Right lung (tissue), 2 donors: ENCODE measurements at regions not wholly inside any gene's neighbourhood (a gene's known extent, or its start where the extent isn't known, plus 50 kb on each side); places are given as distances from the start of the nearest gene placed in this dataset.

Experiments used
- DNase-seq, 2 donors: peaks; one replicate each; pipeline ENCODE4 v3.0.0-alpha.2; 2013

DNA sequence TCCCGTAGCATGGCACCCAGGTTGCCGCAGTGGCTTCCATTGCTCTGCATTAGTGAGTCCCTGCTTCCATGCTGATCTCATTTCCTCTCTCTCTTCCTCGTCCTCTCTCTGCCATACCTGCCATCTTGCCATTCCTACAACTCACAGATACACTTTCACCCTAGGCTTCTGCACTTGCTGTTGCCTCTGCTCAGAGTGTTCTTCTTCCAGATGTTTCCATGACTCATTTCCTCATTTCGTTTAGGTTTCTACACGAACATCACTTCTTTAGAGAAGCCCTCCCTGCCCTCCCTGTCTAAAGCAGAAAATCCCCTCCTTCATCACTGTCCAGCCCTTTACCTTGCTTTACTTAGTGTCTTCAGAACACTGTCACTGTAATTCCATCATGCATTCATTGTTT lies 115.2 kb upstream of the WWC1 start:
- no peak for DNase-seq

DNA sequence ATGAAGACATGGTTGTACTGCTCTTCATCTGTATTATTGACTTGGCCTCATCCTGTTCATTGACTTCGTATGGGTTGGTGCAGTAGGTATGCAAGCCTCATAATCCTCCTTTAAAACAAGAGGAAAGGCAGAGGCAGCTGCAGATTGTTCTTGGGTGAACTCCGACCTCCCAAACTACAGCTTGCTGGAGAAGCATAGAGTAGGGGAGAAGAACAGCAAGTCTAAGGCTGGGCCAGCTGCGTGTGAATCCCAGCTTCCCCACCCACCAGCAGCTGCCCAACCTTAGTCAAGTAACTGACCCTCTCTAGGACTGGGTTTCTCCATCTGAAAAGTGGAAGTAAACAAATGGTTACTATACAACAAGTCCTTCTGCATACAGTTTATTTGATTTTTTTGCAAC lies 114.5 kb upstream of the WWC1 start:
- DNase-seq, result no peak

DNA sequence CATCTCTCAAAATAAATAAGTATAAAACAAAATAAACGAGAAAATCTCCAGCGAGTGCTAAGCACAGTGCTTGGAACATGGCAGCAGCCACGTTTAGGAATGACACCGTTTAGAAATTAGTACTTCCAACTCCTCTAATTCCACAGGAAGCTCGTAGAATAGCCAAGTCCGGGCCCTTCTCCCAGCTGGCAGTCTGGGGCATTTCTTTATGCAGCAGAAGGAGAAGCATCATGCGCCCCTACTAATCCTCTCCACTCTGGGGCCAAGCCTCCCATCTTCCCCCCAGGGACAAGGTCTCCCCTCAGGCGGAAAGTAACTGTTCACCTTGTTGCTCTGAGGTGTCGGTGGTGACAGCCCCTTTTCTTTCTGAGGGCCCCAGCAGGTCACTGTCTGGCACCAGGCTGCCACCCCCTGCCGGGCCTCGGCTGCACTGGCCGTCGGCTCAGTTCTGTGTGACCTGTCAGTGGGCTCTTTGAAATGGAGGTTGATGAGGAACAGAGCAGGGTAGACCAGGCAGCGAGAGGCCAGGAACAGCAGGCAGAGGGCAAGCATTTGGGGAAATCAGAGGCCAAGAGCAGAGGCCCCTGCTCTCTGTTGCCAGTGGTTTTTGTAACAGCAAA lies 113.5 kb upstream of the WWC1 start:
- DNase-seq, result no peak

DNA sequence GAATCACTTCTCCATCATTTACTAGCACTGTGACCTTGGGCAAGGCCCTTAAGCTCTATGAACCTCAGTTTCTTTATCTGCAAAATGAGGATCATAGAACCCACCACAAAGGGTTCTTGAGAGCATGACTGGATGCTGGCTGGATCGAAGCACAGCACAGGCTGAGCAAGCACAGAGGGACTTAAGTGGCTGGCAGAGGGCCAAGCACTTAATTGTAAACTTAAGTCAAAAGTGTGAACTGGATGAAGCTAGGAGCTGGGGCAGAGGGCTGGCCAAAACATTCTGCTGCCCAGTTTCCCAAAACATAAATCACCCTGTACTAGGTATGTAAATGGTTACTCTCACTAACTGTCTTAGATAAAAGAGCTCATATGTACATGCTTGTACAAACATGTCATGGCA lies 112.3 kb upstream of the WWC1 start:
- peak; percentile 47 to 49 for DNase-seq

DNA sequence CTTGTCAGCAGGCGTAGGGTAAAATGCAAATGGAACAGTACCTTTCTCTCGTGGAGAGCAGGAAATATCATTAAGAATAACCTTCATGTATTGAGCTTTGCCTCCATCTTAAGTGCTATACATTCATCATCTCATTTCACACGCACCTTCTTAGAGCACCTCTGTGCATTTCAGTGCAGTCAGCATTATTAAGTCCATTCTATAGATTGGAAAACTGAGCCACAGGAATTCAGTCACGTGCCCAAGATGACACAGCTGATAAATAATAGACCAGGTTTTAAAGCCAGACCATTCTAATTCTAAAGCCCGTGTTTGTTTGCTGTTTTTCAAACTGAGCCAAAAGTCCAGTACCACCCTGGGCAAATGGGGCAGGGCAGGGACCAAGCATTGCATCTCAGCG lies 109.2 kb upstream of the WWC1 start:
- DNase-seq, result no peak

DNA sequence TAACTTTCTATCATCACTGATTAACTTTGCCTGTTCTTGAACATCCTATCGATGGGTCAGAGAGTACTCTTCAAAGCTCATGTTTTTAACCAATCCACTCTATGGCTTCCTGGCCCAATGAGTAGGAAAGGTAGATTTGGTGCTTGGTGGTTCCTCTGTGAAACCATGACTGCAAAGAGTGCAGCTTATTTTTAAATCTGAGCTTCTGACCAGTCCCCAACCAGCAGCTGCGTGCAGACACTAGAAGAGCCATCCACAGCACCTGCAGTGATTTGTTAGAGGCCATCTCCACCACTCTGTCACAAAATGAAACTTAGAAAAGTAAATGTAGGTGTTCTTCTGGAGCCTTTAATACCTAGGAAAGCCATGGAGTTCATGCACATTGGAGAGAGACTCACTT lies 107.3 kb upstream of the WWC1 start:
- DNase-seq, result no peak

DNA sequence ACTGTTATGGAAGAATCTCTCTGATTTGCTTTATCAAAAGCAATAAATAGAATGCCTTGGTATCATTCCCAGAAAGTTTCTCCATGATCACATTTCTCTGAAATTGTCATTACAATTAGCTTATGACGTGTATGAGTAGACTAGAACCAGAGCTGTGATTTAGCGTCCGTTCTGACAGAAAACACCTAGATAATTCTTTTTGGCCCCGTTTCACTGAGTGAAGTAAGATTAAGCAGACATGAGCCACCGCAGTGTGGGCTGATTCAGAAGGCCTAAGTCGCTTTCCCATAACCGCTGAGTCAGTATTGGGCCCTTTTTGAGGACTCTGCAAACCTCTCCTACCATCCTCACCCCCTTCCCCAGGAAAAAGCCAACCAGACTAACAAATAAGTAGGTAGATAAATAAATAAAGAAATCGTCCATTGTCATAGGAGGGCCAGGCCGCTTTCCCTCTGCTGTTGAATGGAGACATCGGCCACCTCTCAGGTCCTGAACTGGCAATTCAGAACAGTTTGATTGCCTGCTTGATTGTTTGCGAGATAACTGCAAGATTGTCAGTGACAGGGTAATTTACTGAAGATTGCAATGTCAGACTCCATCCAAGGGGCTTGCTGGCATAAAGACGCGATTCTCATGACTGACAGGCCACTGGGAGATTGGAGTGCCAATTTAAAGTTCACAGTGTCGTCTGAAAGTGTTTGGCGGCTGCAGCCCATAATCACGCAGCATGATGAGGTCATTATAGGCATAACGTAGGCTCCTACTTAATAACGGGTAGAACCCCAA lies 105.0 kb upstream of the WWC1 start:
- no peak for DNase-seq

DNA sequence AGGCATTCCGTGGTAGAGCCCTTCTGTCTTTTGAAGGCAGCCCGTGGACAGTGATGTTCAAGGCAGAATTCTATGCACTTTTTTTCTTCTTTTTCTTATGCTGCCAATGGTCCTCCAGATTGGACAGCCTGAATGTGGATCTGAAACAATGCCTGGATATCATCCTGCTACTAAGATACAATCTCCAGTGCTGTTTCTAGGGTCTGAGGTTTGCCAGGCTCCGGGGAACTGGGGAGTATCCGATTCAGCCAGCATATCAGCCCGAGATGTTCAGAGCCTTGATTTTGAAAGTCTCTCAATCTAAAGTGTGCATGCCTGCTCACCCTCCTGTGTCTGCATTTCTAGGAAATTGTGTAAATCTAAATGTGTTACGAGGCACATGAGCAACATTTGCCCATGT lies 103.8 kb upstream of the WWC1 start:
- no peak for DNase-seq

DNA sequence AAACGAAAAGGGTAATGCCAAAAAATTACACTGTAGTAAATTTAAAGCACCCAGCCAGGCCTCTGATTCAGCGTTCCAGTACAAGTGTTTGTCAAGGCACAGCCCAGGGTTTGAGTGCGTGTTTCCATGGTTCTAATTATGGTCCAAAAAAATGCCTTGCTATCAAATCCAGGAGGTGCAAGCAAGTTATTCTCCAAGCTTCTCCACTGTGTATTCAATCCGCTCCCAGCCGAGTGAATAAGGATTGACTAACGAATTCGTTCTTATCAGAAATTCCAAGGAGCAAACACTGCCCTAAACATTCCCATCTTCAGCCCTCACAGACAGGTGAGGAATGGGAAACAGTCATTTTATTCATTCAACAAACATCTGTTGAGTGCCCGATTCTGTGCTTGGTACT lies 103.3 kb upstream of the WWC1 start:
- DNase-seq, result no peak

DNA sequence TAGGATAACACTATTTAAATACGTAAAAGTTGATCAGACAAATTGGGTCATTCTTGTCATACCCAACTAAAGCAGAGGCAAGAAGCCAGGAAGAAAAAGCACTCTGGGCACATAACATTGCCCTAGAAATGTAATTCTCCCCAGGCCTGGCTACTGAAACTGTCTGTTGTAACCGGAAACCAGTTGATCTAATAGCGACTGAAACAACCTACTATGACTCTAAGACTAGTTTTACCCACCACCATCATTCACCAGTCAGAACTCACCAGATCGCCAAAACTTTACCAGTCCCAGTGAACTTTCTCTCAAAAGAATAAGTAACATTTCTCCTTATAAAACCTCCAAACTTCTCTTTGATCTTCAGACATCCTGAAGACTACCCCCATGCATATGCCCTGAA lies 99.3 kb upstream of the WWC1 start:
- DNase-seq, result no peak

DNA sequence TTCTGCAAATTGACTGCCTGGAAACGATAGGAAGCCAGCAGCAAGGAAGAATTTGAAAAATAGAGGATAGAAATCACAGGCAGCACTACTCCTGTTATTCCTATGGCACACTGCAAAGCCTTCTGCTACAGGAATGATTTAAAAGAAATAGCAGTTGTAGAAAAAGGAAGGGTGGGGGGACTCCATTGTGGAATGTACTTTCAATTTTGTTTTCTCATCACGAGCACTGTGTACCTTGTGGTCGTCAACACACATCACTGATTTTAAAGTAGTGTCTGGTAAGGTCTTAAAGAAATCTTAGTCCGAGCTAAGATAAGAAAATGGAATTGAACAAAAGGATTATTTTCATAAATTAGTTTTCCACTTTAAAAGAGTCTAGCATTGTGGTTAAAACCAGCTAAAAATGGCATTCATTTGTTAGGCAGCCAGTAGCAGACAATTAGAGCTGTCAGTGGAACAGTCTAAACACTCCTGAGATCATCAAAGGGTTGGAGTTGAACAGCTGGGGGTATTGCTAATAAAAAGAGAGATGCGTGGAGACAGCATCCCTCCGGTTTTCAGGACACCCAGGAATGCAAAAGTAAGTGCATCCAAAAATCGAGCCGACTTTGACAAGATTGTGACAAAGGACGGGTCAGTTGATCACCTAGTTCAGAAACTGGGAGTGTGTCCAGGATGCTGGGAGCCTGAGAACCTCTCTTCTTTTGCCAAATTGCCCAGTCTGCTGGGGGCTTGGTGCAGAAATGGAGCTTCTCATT lies 97.8 kb upstream of the WWC1 start:
- DNase-seq, result no peak

DNA sequence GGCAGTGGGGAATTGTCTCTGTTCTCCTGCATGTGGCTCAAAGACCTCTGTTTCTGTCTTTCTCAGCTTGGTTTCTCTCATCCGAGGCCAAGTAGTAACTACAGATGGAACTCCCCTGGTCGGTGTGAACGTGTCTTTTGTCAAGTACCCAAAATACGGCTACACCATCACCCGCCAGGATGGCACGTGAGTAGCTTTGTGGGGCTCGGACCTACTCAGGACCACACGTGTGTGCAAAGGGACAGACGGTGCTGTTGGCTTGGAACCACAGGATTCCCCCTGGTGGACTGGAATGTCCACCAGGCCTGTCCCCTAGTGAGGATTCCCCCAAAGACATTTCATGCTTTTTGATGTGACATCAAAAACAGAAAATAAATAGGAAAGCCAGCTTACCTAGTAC lies 96.3 kb upstream of the WWC1 start:
- DNase-seq, result no peak

DNA sequence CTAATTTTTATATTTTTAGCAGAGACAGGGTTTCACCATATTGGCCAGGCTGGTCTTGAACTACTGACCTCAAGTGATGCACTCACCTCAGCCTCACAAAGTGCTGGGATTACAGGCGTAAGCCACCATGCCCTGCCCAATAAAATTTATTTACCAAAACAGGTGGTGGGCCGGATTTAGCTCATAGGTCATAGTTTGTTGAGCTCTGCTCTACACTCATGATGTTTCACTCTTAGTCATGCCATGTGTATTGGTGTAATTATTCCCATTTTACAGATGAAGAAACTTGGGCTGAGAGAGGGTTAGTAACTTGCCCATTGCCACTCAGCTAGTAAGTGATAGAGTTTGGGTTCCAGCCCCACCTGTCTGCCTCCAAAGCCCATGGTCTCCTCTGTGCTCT lies 93.1 kb upstream of the WWC1 start:
- no peak for DNase-seq

DNA sequence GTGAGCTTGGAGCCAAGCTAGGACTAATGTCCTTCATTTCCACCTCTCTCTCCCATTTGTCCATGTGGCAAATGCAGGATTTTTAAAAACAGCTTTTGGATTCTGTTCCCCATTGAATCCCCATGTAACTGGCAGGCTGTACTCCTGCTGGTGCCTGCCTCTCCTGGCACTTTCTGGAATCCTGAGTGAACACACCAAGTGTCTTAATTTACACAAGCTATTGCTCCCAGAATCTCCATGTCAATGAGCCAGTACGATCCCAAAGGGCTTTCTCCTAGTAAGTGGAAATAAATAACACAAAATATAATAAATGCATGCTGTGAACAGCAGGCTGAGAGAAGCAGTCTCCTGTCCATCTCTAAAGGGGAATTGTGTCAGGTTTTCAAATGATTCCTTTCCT lies 88.4 kb upstream of the WWC1 start:
- DNase-seq, result no peak

DNA sequence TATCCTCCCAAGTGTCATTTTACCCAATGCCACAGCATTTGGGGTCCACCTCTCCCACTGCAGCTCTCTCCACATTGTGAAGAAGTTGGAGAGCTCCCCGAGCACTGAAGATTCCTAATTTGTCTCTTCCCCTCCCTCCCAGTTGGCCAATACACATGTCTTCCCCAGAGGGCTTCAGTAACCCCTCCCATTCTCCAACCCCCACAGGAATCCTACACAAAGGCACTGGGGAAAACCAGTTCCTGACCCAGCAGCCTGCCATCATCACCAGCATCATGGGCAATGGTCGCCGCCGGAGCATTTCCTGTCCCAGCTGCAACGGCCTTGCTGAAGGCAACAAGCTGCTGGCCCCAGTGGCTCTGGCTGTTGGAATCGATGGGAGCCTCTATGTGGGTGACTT lies 87.3 kb upstream of the WWC1 start:
- no peak for DNase-seq

DNA sequence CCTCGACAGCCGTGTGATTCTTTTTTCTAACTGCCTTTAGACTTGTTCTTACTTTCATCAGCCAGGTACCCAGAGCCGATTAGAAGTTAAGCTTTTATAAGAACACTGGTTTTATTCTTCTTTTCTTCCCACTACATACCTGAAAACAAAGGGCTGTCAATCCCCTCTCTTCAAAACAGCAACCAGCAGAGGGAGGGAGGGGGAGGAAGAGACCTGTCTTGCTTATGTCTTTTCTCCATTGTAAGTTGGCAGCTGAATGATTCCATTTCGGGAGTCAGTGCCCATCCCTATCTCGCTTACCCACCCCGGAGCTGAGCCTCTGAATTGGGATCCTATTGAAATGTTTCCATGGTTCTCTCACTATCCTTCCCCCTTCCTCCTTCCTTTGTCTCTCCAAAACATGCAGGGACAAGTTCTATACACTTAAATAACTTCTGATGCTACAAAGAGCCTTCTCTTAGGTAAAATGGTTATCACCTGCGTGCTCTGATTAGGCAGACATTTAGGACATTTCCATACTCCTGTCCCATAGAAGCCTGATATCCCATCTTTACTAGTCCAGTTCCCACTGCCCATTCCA lies 83.9 kb upstream of the WWC1 start:
- DNase-seq, result no peak

DNA sequence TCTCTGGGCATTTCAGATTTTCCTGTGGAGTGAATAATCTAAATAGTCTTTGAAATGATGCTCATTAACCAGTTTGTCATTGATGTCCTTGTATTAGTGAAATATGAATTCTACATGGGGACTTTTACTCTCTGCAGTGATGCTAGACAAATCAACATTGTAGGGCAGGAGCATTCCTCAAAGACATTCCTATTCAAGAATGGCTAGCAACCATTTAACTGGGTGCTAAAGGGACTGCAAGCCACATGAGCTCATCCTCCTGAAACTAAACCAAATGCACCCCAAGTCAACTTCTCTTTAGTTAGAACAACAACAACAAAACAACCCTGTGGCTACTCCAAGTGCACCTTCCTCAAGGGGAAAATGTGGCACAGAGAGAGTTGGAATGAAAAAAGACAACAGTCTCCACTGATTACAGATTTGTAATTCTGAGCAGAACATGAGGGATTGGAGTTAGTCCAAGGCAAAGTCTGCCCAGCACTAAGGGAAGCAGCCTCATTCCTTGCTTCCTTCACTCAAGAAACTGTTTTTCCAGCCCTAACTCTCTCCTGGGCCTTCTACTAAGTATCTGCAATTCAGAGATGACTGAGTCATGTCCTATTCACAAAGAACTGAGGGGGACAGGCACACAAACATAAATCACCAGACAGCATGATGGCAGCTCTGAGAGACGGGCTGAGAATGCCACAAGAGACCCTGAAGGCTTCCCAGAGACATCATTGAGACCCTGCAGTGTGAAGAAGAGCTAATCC lies 82.0 kb upstream of the WWC1 start:
- no peak for DNase-seq

DNA sequence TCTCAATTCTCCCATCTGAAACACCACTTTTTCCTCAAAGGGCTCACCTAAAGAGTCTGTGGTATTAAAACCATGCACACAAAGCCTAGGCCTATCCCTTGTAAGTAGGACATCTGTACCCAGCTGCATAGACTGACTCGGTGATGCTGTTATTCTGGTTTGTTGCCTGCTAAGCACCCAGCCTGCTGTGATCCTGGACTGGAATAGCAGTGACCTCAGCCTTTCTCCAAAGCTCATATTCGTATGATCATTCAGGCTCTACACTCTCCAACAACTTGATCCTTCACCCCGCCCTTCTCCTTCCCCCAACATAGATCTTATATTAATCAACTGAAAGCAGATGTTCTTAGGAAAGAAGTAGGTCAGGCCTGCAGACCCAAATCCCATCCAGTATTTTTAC lies 81.4 kb upstream of the WWC1 start:
- DNase-seq, result no peak

DNA sequence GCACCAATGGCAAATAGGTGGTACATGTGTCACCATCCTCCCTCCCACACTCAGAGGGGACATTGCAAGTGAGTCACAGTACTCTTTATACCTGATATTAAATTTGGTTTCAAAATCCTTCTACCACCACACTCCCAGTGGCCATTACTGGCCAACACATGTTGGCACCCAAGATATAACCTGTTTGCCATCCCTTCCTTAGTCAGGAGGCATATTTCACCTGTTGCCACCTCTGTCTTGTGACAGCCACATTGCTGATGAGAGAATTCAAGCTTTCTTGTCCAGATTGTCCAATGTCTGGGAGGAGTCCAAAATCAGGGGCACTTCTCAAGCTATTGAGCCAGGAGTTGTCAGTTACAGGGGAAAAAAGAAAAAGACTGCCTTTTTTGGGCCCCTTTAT lies 80.2 kb upstream of the WWC1 start:
- DNase-seq, result no peak

DNA sequence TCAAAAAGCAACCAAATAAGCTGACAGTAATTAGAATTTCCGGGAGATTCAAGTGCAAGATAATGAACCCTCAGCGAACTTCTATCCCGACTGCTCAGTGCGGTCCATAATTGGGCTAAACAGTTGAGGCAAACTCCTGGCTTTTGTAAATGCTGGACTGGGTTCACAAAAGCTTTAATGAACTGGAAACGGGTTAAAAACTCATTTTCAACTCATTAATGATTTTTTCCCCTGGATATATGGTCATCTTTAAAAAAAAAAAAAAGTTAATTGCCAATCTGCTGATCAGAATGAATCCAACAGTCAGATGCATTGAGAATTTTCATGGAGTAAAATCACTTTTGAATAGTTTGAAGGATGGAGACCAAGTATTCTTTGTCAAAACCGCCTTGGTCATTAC lies 79.5 kb upstream of the WWC1 start:
- peak; percentile 17 to 23 for DNase-seq

DNA sequence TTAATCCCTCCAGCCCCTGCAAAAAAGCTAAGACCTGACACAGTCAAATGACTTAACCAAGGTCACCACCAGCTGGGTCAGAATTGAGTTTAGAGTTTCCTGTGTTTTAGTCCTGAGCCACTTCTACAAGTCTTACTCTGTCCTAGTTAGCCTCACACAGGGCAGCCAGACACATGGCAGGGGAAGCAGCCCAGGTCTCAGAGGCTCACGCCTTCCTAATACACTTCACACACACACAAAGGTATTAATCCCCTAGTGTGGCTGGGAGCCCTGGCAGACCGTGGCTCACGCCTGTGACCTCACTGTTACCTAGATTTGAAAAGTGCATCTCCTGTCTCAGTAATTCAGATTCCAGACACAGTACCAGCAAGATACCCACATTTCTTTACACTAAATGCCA lies 77.4 kb upstream of the WWC1 start:
- DNase-seq, result no peak

DNA sequence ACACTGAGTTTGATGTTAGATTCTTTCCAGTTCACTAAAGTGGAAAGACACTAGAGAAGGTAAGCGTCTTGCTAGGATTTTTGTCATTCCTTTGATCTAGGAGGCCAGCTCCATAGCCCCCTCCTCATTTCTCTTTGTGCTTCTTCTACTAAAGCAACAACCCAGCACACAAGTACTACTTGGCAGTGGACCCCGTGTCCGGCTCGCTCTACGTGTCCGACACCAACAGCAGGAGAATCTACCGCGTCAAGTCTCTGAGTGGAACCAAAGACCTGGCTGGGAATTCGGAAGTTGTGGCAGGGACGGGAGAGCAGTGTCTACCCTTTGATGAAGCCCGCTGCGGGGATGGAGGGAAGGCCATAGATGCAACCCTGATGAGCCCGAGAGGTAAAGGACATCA lies 76.6 kb upstream of the WWC1 start:
- no peak for DNase-seq
